T-helper 1 cell treated with Interleukin-12 subunit alpha and Interleukin-12 subunit beta and Interleukin-4 antibody, amounts not matched to agents 30 μg/mL and 1 μg/mL, for 36 hours (primary cell): ENCODE measurements at regions not wholly inside any gene's neighbourhood (a gene's known extent, or its start where the extent isn't known, plus 50 kb on each side); places are given as distances from the start of the nearest gene placed in this dataset.

ENCODE experiments used
- H3K27ac Mint-ChIP-seq: one replicate; pipeline ENCODE4 v1.8.0; 2021; ENCODE audit warnings: mild to moderate bottlenecking, mixed read lengths
- H3K27me3 Mint-ChIP-seq: one replicate; pipeline ENCODE4 v1.8.0; 2021; ENCODE audit warnings: low read depth, mixed read lengths
- H3K36me3 Mint-ChIP-seq: one replicate; pipeline ENCODE4 v1.8.0; 2021; ENCODE audit warnings: low read depth, mixed read lengths
- H3K4me1 Mint-ChIP-seq: one replicate; pipeline ENCODE4 v1.8.0; 2021; ENCODE audit warnings: low read depth, mixed read lengths
- H3K4me3 Mint-ChIP-seq: one replicate; pipeline ENCODE4 v1.8.0; 2021; ENCODE audit warnings: mild to moderate bottlenecking, moderate library complexity, mixed read lengths
- H3K9me3 Mint-ChIP-seq: one replicate; pipeline ENCODE4 v1.8.0; 2021; ENCODE audit warnings: mixed read lengths

- Mint-ChIP-seq H3K9me3 (no peaks in the 10 kb centered on the region), H3K27ac (no peak overlapping the region), H3K4me3 (no peak overlapping the region), H3K27me3 (peaks cover 39% of the 10 kb centered on the region), H3K36me3 (no peaks in the 10 kb centered on the region), H3K4me1 (peaks cover 6% of the 10 kb centered on the region)
Observed at GRCh38 chr1:30277911-30278310, 445.5 kb downstream of the MATN1 start.

- H3K27ac Mint-ChIP-seq: no peak overlapping the region
- H3K36me3 Mint-ChIP-seq: no peaks in the 10 kb centered on the region
- H3K9me3 Mint-ChIP-seq: no peaks in the 10 kb centered on the region
- no peak overlapping the region for H3K4me3 Mint-ChIP-seq
- peaks cover 2% of the 10 kb centered on the region for H3K4me1 Mint-ChIP-seq
- H3K27me3 Mint-ChIP-seq: peaks cover 39% of the 10 kb centered on the region
Observed at GRCh38 chr1:30277415-30277814, 446.0 kb downstream of the MATN1 start.

- no peaks in the 10 kb centered on the region for H3K36me3 Mint-ChIP-seq
- no peaks in the 10 kb centered on the region for H3K4me1 Mint-ChIP-seq
- H3K27me3 Mint-ChIP-seq: peaks cover 26% of the 10 kb centered on the region
- no peak overlapping the region for H3K27ac Mint-ChIP-seq
- H3K4me3 Mint-ChIP-seq: no peak overlapping the region
- no peaks in the 10 kb centered on the region for H3K9me3 Mint-ChIP-seq
Observed at GRCh38 chr1:30275926-30276764, 447.2 kb downstream of the MATN1 start.

GRCh38 chr1:30274976-30275621 is 448.3 kb downstream of the MATN1 start:
- H3K4me3 Mint-ChIP-seq: no peak overlapping the region

GRCh38 chr1:30274173-30274970 is 449.0 kb downstream of the MATN1 start:
- no peak overlapping the region for H3K27ac Mint-ChIP-seq
- no peaks in the 10 kb centered on the region for H3K4me1 Mint-ChIP-seq
- H3K27me3 Mint-ChIP-seq: peaks cover 15% of the 10 kb centered on the region
- H3K36me3 Mint-ChIP-seq: no peaks in the 10 kb centered on the region
- no peaks in the 10 kb centered on the region for H3K9me3 Mint-ChIP-seq
- H3K4me3 Mint-ChIP-seq: no peak overlapping the region

More at GRCh38 chr1:30274976-30275621, 448.3 kb downstream of the MATN1 start:
- Mint-ChIP-seq H3K4me1 (no peaks in the 10 kb centered on the region), H3K9me3 (no peaks in the 10 kb centered on the region), H3K36me3 (no peaks in the 10 kb centered on the region), H3K27ac (no peak overlapping the region), H3K27me3 (peaks cover 22% of the 10 kb centered on the region)

GRCh38 chr1:30273456-30273855 is 449.9 kb downstream of the MATN1 start:
- no peaks in the 10 kb centered on the region for H3K9me3 Mint-ChIP-seq
- H3K36me3 Mint-ChIP-seq: no peaks in the 10 kb centered on the region
- peaks cover 8% of the 10 kb centered on the region for H3K27me3 Mint-ChIP-seq
- no peak overlapping the region for H3K27ac Mint-ChIP-seq
- H3K4me1 Mint-ChIP-seq: no peaks in the 10 kb centered on the region
- H3K4me3 Mint-ChIP-seq: no peak overlapping the region

- Mint-ChIP-seq H3K27ac (no peak overlapping the region), H3K36me3 (no peaks in the 10 kb centered on the region), H3K4me3 (no peak overlapping the region), H3K27me3 (peaks cover 6% of the 10 kb centered on the region), H3K9me3 (no peaks in the 10 kb centered on the region), H3K4me1 (no peaks in the 10 kb centered on the region)
Observed at GRCh38 chr1:30273021-30273325, 450.4 kb downstream of the MATN1 start.

GRCh38 chr1:30272277-30273020 is 450.9 kb downstream of the MATN1 start:
- no peaks in the 10 kb centered on the region for H3K4me1 Mint-ChIP-seq
- H3K36me3 Mint-ChIP-seq: no peaks in the 10 kb centered on the region
- peaks cover 6% of the 10 kb centered on the region for H3K27me3 Mint-ChIP-seq
- no peak overlapping the region for H3K27ac Mint-ChIP-seq
- no peaks in the 10 kb centered on the region for H3K9me3 Mint-ChIP-seq
- no peak overlapping the region for H3K4me3 Mint-ChIP-seq

- H3K27me3 Mint-ChIP-seq: peaks cover 6% of the 10 kb centered on the region
- no peak overlapping the region for H3K4me3 Mint-ChIP-seq
- no peaks in the 10 kb centered on the region for H3K9me3 Mint-ChIP-seq
- no peak overlapping the region for H3K27ac Mint-ChIP-seq
- H3K36me3 Mint-ChIP-seq: no peaks in the 10 kb centered on the region
- H3K4me1 Mint-ChIP-seq: no peaks in the 10 kb centered on the region
Observed at GRCh38 chr1:30271401-30272276, 451.7 kb downstream of the MATN1 start.

- H3K4me3 Mint-ChIP-seq: no peak overlapping the region
- no peaks in the 10 kb centered on the region for H3K4me1 Mint-ChIP-seq
- H3K27me3 Mint-ChIP-seq: peaks cover 6% of the 10 kb centered on the region
- H3K36me3 Mint-ChIP-seq: no peaks in the 10 kb centered on the region
- no peaks in the 10 kb centered on the region for H3K9me3 Mint-ChIP-seq
- H3K27ac Mint-ChIP-seq: no peak overlapping the region
Observed at GRCh38 chr1:30270461-30270860, 452.9 kb downstream of the MATN1 start.

GRCh38 chr1:30268923-30269666 is 454.3 kb downstream of the MATN1 start:
- no peaks in the 10 kb centered on the region for H3K9me3 Mint-ChIP-seq

GRCh38 chr1:30267856-30268255 is 455.5 kb downstream of the MATN1 start:
- Mint-ChIP-seq H3K27ac (no peak overlapping the region), H3K4me3 (no peak overlapping the region), H3K4me1 (no peaks in the 10 kb centered on the region), H3K27me3 (peaks cover 6% of the 10 kb centered on the region), H3K36me3 (no peaks in the 10 kb centered on the region), H3K9me3 (no peaks in the 10 kb centered on the region)

More at GRCh38 chr1:30268923-30269666, 454.3 kb downstream of the MATN1 start:
- H3K36me3 Mint-ChIP-seq: no peaks in the 10 kb centered on the region
- no peak overlapping the region for H3K4me3 Mint-ChIP-seq
- no peak overlapping the region for H3K27ac Mint-ChIP-seq
- H3K4me1 Mint-ChIP-seq: no peaks in the 10 kb centered on the region
- H3K27me3 Mint-ChIP-seq: peaks cover 6% of the 10 kb centered on the region

GRCh38 chr1:30267046-30267445 is 456.3 kb downstream of the MATN1 start:
- H3K4me1 Mint-ChIP-seq: no peaks in the 10 kb centered on the region
- peaks cover 6% of the 10 kb centered on the region for H3K27me3 Mint-ChIP-seq
- H3K27ac Mint-ChIP-seq: no peak overlapping the region
- H3K36me3 Mint-ChIP-seq: no peaks in the 10 kb centered on the region
- H3K9me3 Mint-ChIP-seq: no peaks in the 10 kb centered on the region
- no peak overlapping the region for H3K4me3 Mint-ChIP-seq
